Endothelial cell (in vitro differentiated cells): ENCODE measurements at regions not wholly inside any gene's neighbourhood (a gene's known extent, or its start where the extent isn't known, plus 50 kb on each side); places are given as distances from the start of the nearest gene placed in this dataset.

Source experiments
- DNase-seq: peaks from one replicate; pipeline ENCODE4 v3.0.0; 2021; ENCODE audit warnings: low spot score
- H3K27ac Mint-ChIP-seq: one replicate; pipeline ENCODE4 v1.8.0; 2021; ENCODE audit warnings: mixed read lengths, inconsistent platforms; ENCODE audit not compliant: unreplicated experiment
- H3K27me3 Mint-ChIP-seq: one replicate; pipeline ENCODE4 v1.8.0; 2021; ENCODE audit warnings: mild to moderate bottlenecking, moderate library complexity, mixed read lengths, inconsistent platforms; ENCODE audit not compliant: unreplicated experiment
- H3K36me3 Mint-ChIP-seq: one replicate; pipeline ENCODE4 v1.8.0; 2021; ENCODE audit warnings: mild to moderate bottlenecking, low read depth, mixed read lengths, inconsistent platforms; ENCODE audit not compliant: unreplicated experiment
- H3K4me1 Mint-ChIP-seq: one replicate; pipeline ENCODE4 v1.8.0; 2021; ENCODE audit warnings: mild to moderate bottlenecking, mixed read lengths, inconsistent platforms; ENCODE audit not compliant: unreplicated experiment
- H3K4me3 Mint-ChIP-seq: one replicate; pipeline ENCODE4 v1.8.0; 2021; ENCODE audit warnings: mild to moderate bottlenecking, mixed read lengths, inconsistent platforms; ENCODE audit not compliant: unreplicated experiment
- H3K9me3 Mint-ChIP-seq: one replicate; pipeline ENCODE4 v1.8.0; 2021; ENCODE audit warnings: mixed read lengths, inconsistent platforms; ENCODE audit not compliant: unreplicated experiment
- CTCF ChIP-seq: fragments of 200-600 bp; sonication (generic); IDR thresholded peaks from one replicate; pipeline ENCODE4 v1.5.0; 2021; ENCODE audit warnings: antibody characterized with exemption; ENCODE audit not compliant: unreplicated experiment

DNA sequence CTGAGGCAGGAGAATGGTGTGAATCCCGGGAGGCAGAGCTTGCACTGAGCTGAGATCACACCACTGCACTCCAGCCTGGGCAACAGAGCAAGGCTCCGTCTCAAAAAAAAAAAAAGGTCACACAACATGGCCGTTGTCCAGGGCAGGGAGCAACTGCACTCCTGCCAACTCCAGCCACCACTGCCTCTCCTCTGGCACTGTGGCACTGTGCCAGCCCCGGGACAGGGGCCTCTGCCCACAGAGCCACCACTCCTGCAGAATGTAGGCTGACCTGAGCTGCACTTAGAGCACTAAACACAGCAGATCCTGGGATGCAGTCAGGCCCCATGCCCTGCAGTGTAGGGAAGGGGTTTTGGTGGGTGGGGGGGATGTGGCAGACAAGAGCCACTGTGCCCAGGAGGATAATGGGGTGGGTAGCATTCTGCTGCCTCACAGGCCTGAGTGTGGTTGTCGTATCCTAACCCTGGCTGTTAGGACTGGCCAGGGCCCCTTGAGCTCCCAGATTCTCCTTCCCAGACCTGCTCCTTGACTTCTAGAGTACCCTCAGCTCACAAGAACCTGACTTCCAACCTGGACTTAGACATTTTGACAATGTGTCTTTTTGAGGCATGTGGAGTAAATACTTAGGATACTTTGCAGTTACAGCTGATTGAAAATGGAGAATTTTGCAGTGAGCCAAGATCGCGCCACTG lies 69.4 kb upstream of the SH3RF3 start:
- H3K27me3 Mint-ChIP-seq, result no peaks in the 10 kb centered on the region
- H3K4me3 Mint-ChIP-seq, result no peak overlapping the region

GRCh38 chr2:109058802-109059201 lies 69.8 kb upstream of the EDAR start:
- peaks cover 2% of the 10 kb centered on the region for H3K4me1 Mint-ChIP-seq
- H3K4me3 Mint-ChIP-seq, result no peak overlapping the region
- H3K36me3 Mint-ChIP-seq, result no peaks in the 10 kb centered on the region
- no peak for DNase-seq
- no peak for TF ChIP-seq CTCF
- H3K9me3 Mint-ChIP-seq, result no peaks in the 10 kb centered on the region
- no peak overlapping the region for H3K27ac Mint-ChIP-seq
- H3K27me3 Mint-ChIP-seq, result no peaks in the 10 kb centered on the region

More for the DNA sequence above, 69.4 kb upstream of the SH3RF3 start:
- TF ChIP-seq CTCF, result no peak
- DNase-seq, result no peak
- H3K9me3 Mint-ChIP-seq, result no peaks in the 10 kb centered on the region
- peaks cover 2% of the 10 kb centered on the region for H3K4me1 Mint-ChIP-seq
- H3K36me3 Mint-ChIP-seq, result no peaks in the 10 kb centered on the region
- H3K27ac Mint-ChIP-seq, result no peak overlapping the region

GRCh38 chr2:109058191-109058632 lies 69.2 kb upstream of the EDAR start:
- Mint-ChIP-seq H3K9me3 (no peaks in the 10 kb centered on the region), H3K27ac (no peak overlapping the region), H3K4me3 (no peak overlapping the region), H3K4me1 (peaks cover 2% of the 10 kb centered on the region), H3K36me3 (no peaks in the 10 kb centered on the region), H3K27me3 (no peaks in the 10 kb centered on the region)
- DNase-seq, result no peak
- no peak for TF ChIP-seq CTCF

DNA sequence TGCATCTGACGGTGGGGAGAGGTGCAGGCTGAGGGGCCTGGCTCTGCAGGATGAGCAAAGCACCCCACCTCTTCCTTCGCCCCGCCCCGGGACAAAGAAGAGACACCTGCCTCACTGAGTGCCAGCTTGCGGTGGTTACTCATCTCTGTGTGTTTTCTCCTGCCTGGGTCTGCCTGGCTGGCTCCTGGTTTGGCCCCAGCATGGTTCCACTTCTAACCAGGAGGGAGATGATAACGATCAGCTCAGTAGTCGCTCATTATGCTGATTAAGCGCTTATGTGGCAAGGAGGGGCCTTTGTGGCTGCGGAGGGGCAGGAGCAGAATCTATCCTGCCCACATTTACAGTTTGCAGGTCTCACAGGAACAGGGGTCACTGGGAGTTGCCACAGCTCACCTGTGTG lies 68.7 kb upstream of the EDAR start:
- no peak overlapping the region for H3K27ac Mint-ChIP-seq
- H3K36me3 Mint-ChIP-seq, result no peaks in the 10 kb centered on the region
- peaks cover 2% of the 10 kb centered on the region for H3K4me1 Mint-ChIP-seq
- H3K9me3 Mint-ChIP-seq, result no peaks in the 10 kb centered on the region
- H3K4me3 Mint-ChIP-seq, result no peak overlapping the region
- TF ChIP-seq CTCF, result no peak
- no peak for DNase-seq
- H3K27me3 Mint-ChIP-seq, result no peaks in the 10 kb centered on the region

GRCh38 chr2:109055435-109055834 lies 66.4 kb upstream of the EDAR start:
- Mint-ChIP-seq H3K9me3 (no peaks in the 10 kb centered on the region), H3K4me1 (no peaks in the 10 kb centered on the region), H3K27me3 (no peaks in the 10 kb centered on the region), H3K27ac (no peak overlapping the region), H3K36me3 (no peaks in the 10 kb centered on the region), H3K4me3 (no peak overlapping the region)
- no peak for DNase-seq
- no peak for TF ChIP-seq CTCF
